HG03108 (cell line): ENCODE measurements at regions not wholly inside any gene's neighbourhood (a gene's known extent, or its start where the extent isn't known, plus 50 kb on each side); places are given as distances from the start of the nearest gene placed in this dataset.

Source experiments
- ATAC-seq: cut with Tn5 transposase; IDR thresholded peaks from one replicate; pipeline ENCODE4 v1.9.1; 2021; ENCODE audit warnings: moderate library complexity; ENCODE audit not compliant: unreplicated experiment

DNA sequence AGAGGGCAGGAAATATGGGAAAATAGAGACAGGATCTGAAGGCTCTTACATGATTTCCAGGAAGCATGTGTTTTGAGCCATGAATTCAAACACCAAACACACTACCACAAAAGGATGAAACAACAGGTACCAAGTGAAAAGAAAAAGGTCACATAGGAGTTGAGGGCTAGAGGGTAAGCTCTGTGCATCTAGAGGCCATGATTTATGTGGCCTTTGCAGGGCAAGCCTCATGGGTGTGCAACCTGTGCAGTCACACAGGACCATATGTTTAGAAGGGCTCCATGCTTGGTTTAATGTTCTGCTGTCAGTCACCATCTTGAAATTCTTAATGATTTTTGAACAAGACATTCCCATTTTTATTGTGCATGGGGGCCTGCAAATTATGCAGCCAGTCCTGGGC lies 134.5 kb upstream of the CCDC68 start:
- no peak for ATAC-seq

DNA sequence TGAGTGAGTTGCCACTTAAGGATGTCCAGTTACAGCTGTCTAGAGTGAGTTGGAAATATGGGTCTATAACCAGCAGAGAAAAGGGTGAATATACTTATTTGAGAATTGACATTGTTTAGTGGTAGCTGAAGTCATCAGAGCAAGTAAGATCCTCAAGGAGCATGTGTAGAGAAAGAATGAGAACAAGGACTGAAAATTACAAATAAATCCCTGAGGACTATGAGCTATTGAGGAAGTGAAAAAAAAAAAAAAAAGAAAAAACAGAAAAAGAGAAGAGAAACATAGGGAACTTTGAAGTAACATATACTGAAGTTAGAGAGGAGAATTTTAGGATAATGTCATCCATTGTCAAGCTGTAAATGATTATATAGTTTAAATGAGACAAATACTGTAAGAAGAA lies 134.0 kb upstream of the CCDC68 start:
- ATAC-seq, result no peak

- ATAC-seq, result no peak
Measured at GRCh38 chr18:55092166-55092565, 132.9 kb upstream of the CCDC68 start.

DNA sequence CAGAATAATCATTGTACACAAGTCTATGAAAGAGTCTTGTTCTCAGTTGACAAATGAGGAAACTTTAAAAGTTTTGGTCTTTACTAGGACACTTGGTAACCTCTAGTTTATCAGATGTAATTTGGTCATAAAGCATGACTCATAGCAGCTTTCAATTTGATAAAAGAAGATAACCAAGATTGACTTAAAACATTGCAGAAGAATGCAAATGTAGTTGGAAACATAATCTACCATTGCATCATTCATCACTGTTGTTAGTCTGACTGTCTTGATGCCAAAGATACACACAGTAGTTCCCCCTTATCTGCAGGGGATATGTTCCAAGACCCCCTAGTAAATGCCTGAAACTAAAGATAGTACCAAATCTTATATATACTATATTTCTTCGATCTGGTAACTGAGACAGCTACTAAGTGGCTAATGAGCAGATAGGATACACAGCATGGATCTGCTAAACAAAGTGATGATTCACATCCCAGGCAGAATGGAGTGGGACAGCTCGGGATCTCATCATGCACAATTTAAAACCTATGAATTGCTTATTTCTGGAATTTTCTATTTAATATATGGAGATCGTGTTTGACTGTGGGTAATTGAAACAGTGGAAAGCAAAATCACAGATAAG lies 131.4 kb upstream of the CCDC68 start:
- ATAC-seq, result no peak

DNA sequence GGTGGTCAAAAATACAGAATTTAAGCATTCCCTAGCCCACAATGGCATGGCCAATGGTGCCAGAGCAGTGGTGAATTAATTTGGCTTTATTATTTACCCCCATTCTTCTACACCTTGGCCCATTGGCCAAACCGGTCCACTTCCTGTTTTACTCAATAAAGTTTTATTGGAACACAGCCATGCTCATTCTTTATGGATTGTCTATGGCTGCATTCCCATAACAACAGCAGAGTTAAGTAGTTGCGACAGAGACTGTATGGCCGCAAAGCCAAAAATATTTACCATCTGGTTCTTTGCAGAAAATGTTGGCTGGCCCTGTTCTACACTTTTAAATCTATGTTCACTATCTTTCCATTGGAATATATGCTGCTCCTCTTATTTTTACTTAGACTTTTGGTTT lies 130.3 kb upstream of the CCDC68 start:
- no peak for ATAC-seq

- no peak for ATAC-seq
Measured at GRCh38 chr18:55088561-55088960, 129.3 kb upstream of the CCDC68 start.

- no peak for ATAC-seq
Measured at GRCh38 chr18:55088000-55088401, 128.7 kb upstream of the CCDC68 start.

DNA sequence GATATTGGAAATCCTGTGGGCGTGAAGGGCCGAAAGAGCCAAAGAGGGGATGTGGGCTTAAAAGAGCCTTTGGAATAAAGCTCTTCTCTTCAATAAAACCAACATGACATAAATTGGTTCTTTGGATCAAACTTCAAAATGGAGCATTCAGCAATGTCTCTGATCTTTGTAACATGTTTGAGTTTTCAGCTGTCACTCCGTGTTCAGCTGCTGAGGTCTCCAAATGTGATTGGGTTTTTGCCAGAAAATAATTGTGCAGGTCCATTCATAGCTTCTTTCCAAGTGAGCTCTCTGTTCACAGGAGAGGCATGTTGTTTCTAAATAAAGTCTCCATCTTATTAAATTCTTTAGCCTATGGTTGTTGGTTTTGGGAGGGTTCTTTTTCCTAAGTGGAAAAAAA lies 127.6 kb upstream of the CCDC68 start:
- ATAC-seq, result no peak

DNA sequence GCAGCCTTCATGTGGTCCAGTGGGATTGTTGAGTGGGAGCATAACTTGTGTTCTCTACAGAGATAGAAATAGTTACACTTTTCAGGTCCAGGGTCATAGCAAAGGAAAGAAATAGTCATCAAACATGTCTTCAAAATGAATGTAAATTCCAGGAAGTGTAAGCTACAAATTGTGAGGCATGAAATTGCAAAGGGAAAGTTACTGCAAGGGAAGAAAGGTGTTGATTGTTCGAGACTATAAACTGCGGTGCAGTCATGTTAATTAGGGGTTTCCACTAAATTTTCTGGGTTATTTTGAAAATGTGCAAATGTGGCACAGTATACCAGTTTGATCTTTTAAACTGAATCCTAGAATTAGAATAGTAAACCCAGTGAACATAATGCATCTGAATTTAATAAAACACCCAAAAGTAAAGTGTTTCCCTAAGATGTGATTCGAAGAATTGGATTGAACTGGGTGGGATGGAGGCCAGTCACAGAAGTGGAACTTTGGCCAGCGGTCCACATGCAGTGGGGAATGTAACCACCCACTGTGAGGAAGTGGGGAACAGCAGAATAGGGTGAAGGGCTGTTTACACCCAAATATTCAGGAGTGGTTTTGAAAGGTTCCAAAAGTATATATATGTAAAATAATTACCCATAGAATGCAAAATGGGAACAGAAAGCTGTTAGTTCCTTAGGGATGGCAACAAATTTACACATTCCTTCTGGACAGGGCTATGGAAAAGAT lies 126.5 kb upstream of the CCDC68 start:
- no peak for ATAC-seq

DNA sequence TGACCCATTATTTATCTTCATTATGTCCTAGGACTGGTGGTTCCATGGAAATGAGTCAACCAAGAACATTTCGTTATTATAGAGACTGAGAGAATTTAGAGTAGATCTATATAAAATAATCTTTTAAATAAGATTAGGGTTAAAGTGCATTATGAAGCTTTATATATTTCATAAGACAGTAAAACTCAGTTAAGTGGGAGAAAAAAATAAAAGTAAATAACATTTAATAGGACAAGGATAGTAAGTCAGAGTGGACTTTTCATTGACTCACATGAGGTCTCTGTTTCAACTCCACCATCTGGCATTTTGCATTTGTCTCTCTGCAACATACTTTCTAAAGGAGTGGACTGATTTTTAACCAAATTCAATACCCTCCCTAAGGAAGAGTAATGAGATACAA lies 125.3 kb upstream of the CCDC68 start:
- no peak for ATAC-seq

DNA sequence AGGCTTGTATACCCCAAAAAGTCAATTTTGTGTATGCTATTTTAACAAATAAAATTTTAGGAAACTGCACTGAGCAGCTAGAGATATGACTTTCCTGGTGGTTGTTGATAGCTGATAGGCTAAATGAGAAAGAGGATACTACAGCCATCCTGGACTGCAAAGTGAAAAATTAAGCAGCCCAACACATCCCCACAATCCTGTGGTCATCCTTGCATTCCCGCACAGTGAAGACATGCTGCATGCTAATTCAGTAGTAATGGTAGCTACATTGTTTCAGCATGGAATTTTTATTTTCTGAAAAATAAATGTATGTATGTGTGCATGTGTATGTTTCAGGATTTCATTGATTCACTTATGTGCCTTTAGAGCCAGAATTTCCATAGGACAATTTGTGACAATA lies 124.2 kb upstream of the CCDC68 start:
- ATAC-seq, result no peak

DNA sequence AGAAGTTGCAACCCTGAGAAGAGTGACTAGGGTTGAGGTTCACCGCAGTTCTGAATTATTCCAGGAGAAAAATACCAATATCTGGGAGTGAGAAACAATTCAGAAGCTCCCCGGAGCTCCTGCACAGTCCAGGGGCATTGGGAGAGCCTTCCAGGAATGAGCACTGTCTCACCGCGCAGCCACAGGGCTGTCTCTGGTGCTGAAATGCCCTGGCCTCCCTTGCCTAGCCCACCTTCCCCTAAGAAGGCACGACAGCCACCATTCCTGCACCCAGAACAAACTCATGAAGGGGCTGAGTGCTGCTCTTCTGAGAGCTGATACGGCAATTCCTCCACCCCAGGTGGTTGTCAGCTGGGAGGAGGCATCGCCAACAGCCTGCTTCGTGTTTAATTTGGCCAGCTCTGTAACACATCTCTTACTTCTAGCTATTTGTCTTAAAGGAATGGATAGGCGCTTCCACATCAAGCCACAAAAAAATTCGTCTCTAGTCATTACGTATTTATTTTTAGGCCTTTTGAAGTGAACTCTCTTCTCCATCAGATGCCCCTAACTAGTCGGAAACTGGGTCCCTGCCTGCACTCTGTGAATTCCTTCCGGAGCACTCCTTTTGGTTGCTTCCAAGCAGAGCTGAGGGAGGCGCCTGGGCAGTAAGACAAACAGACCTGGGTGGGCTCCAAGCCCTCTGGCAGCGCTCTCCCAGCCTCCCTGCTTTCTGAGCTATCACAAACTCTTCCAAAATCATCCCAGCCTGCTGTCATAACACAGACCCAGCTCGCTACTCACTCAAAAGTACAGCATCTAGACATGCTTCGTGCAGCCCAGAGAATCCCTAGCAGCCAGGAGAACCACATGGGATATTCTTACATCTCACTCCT lies 120.5 kb upstream of the CCDC68 start:
- ATAC-seq, result no peak

DNA sequence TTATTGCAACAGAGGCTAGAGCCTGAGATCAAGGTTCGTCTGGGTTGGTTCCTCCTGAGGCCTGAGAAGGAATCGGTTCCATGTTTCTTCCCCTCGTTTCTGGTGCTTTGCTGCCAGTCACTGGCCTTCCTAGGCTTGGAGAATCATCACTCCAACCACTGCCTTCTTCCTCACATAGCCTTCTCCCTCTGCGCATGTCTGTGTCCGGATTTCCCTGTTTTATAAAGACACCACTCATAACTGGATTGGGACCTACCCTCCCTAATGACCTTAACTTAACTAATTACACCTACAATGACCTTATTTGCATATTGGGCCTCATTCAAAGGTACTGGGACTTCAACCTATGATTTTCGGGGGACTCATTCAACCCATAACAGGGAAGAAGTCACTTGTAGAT lies 119.8 kb upstream of the CCDC68 start:
- ATAC-seq, result no peak

- no peak for ATAC-seq
Measured at GRCh38 chr18:55078303-55078932, 119.2 kb upstream of the CCDC68 start.

DNA sequence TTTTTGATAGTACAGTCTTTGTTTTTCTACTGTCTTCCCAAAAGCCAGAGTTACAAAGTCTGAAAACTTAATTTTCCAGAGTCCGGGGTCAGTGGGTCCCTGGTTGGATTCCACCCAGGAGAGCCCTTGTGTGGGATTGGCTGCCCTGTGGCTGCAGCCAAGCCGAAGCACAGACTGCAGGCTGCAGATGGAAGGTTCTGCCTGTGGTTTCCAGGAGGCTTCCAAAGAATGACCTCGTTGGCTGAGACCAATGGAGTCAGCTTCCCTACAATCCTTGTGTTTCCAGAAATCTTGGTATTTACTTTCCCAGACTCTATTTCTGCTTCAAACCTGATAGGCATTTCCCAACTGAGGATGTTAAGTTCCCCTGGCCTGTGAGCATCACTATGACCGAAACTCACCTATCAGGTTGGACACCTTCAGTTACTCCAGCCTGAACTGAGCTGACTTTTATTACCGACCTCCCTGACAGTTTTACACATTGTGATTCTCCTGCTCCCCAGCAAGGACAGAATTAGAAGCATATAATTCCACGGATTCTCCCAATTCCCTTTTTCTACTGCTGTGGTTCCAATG lies 117.5 kb upstream of the CCDC68 start:
- no peak for ATAC-seq

GRCh38 chr18:55073834-55074233 lies 114.6 kb upstream of the CCDC68 start:
- no peak for ATAC-seq

GRCh38 chr18:55073116-55073515 lies 113.9 kb upstream of the CCDC68 start:
- no peak for ATAC-seq

DNA sequence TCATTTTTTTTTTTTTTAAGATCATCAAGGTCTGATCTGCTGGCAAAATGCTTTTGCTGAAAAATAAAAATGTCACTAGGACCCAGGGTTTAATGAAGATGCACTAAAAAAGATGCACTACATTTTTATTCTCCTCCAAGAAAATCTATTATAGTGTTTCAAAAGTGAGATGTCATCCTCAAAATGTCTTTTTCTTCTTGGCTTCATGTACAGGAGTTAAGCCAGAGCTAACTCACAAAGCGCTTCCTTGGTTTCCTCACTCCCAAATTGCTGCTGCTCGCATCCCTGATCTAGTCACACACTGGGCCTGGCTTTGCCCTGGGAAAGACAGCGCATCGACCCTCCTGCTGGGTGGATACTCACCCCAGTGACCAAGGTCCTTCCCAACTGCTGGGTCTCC lies 113.4 kb upstream of the CCDC68 start:
- ATAC-seq, result no peak

- ATAC-seq, result no peak
Measured at GRCh38 chr18:55072181-55072580, 112.9 kb upstream of the CCDC68 start.

DNA sequence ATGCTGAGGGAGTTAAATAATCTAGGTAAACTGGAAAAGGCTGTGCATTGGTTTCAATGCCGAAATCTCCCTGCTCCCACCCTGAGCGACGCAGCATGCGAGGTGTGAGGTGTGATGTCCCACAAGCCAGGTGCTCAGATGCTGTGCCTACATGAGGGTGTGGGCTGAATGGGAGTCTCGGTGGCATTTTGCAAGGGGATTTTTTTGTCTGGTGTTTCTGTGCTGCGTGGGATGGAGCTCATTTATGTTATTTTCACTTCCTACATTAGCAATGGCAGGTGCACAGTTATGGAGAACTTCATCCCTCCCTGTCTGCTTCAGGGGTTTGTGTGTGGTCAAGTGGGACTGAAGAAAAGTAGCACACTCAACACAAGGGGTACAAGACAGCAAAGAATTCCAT lies 110.2 kb upstream of the CCDC68 start:
- ATAC-seq, result peak; percentile 60

- ATAC-seq, result peak; percentile 53
Measured at GRCh38 chr18:55064760-55065159, 105.5 kb upstream of the CCDC68 start.
